ENCODE measurements at regions not wholly inside any gene's neighbourhood (a gene's known extent, or its start where the extent isn't known, plus 50 kb on each side); places are given as distances from the start of the nearest gene placed in this dataset.

DNA sequence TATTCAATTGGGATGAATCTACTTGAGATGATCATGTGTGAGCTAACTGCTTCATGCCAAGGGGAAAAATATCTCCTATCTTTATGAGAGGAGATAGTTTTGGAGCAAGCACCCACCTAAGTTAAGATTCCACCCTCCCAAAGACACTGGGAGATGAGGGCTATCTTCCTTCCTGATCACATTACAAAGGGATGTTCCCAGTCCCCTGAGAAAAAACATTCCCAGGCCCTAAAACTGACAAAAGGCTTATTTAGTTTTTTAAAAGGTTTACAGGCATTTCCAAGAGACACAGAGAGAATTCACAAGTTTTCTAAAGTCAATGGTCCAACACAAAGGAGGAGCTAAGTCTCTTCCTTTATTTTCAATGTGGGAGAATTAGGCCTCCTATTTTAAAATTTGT, 401.5 kb downstream of the FBXO15 start:
- DNase-seq (no peak), ATAC-seq (ENCODE audit: low read depth in 2 of 2) (no peak)
- Mint-ChIP-seq H3K4me3 (no peak overlapping the region), H3K27me3 (peaks cover 5% of the 10 kb centered on the region), H3K4me1 (no peaks in the 10 kb centered on the region), H3K9me3 (peaks cover 0 to 3% (median 0%) of the 10 kb centered on the region in 7 donors), H3K36me3 (no peaks in the 10 kb centered on the region), H3K27ac (no peak overlapping the region)
- Histone ChIP-seq H3K27me3 (ENCODE audit: control insufficient read depth, insufficient read depth, low read length) (no peaks in the 10 kb centered on the region), H3K27ac (ENCODE audit: insufficient read depth, low read length, poor library complexity, severe bottlenecking) (no peak overlapping the region), H3K4me3 (ENCODE audit: low read depth, low read length) (no peak overlapping the region), H3K4me1 (ENCODE audit: control insufficient read depth, insufficient read depth, low read length, poor library complexity, severe bottlenecking) (no peaks in the 10 kb centered on the region), H3K9me3 (ENCODE audit: control insufficient read depth in 2 of 2, low read length in 2 of 2) (no peaks in the 10 kb centered on the region), H3K36me3 (ENCODE audit: control insufficient read depth, insufficient read depth, low read length) (no peaks in the 10 kb centered on the region)

DNA sequence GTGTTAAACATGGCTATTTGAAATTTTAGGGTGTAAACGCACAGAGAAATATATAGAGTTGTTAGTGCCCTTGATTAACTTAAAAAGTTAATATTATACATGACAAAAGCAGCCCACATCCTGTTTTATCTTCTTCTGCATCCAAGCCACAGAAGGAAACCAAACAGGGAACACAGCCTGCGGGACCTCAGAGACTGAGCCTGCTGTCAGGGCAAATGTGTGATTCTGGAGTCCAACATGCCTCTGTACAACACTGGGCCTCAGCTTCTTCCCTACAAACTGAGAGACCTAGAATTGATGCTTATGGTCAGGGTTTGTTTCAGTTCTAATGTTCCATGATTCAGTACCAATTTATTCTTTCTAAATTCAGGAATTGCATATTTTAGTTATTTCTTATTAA, 404.7 kb downstream of the FBXO15 start:
- Histone ChIP-seq H3K4me3 (ENCODE audit: low read depth, low read length) (no peak overlapping the region), H3K36me3 (ENCODE audit: control insufficient read depth, insufficient read depth, low read length) (no peaks in the 10 kb centered on the region), H3K4me1 (ENCODE audit: control insufficient read depth, insufficient read depth, low read length, poor library complexity, severe bottlenecking) (no peaks in the 10 kb centered on the region), H3K27ac (ENCODE audit: insufficient read depth, low read length, poor library complexity, severe bottlenecking) (no peak overlapping the region), H3K9me3 (ENCODE audit: control insufficient read depth in 2 of 2, low read length in 2 of 2) (no peaks in the 10 kb centered on the region), H3K27me3 (ENCODE audit: control insufficient read depth, insufficient read depth, low read length) (no peaks in the 10 kb centered on the region)
- ATAC-seq (ENCODE audit: low read depth in 2 of 2) (no peak), DNase-seq (no peak)
- Mint-ChIP-seq H3K27ac (no peak overlapping the region), H3K27me3 (peaks cover 5% of the 10 kb centered on the region), H3K4me1 (no peaks in the 10 kb centered on the region), H3K36me3 (no peaks in the 10 kb centered on the region), H3K4me3 (no peak overlapping the region), H3K9me3 (peaks cover 0 to 6% (median 2%) of the 10 kb centered on the region in 7 donors)

DNA sequence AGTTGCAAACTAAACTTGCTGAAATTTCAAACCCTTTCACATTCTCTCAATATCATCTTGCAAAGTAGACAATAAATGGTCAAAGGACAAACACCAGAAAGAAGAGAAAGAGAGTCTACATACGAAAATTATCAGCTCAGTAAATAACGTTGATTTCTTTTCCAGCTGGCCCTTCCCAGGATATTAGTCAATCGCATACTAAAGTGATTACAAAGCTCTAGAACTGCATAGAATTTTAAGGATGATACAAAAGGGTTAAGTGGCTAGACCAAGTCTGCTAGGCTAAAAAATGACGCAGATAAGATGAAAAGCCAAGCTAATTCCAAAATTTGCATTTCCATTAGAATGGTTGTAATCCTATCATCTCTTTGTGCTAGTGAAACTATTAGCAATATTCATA, 405.7 kb downstream of the FBXO15 start:
- H3K4me3 Mint-ChIP-seq: no peak overlapping the region
- no peaks in the 10 kb centered on the region for H3K4me1 Mint-ChIP-seq
- DNase-seq (no peak), ATAC-seq (ENCODE audit: low read depth in 2 of 2) (no peak)
- H3K27me3 ChIP-seq (ENCODE audit: control insufficient read depth, insufficient read depth, low read length): no peaks in the 10 kb centered on the region
- no peaks in the 10 kb centered on the region for H3K36me3 ChIP-seq (ENCODE audit: control insufficient read depth, insufficient read depth, low read length)
- H3K27ac Mint-ChIP-seq: no peak overlapping the region
- H3K4me3 ChIP-seq (ENCODE audit: low read depth, low read length): no peak overlapping the region
- no peaks in the 10 kb centered on the region for H3K36me3 Mint-ChIP-seq
- H3K9me3 ChIP-seq (ENCODE audit: control insufficient read depth in 2 of 2, low read length in 2 of 2): no peaks in the 10 kb centered on the region
- peaks cover 5% of the 10 kb centered on the region for H3K27me3 Mint-ChIP-seq
- H3K9me3 Mint-ChIP-seq: peaks cover 0 to 10% (median 2%) of the 10 kb centered on the region in 7 donors
- H3K4me1 ChIP-seq (ENCODE audit: control insufficient read depth, insufficient read depth, low read length, poor library complexity, severe bottlenecking): no peaks in the 10 kb centered on the region
- H3K27ac ChIP-seq (ENCODE audit: insufficient read depth, low read length, poor library complexity, severe bottlenecking): no peak overlapping the region

DNA sequence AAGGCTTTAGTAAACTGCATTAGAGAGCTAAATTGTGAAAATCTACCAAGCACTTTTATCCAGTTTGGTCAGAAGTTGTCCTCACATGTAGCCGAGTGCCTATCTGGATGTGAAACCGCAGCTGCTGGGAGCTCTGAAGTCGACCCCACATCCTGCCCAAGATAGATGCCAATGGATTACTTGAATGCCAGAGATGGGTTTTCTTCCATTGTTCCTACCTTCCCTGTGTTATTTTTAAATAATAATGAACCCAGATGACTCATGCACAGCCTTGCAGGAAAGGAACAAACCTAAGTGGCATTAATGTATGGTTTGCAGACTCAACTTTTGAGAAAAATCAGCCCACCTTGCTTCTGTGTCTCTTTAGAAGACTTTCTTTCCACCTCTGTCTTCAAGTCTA, 408.5 kb downstream of the FBXO15 start:
- Mint-ChIP-seq H3K4me3 (no peak overlapping the region), H3K27ac (no peak overlapping the region), H3K4me1 (peaks cover 0 to 4% (median 0%) of the 10 kb centered on the region in 4 donors), H3K27me3 (peaks cover 5% of the 10 kb centered on the region), H3K9me3 (peaks cover 0 to 18% (median 2%) of the 10 kb centered on the region in 7 donors), H3K36me3 (no peaks in the 10 kb centered on the region)
- Histone ChIP-seq H3K4me1 (ENCODE audit: control insufficient read depth, insufficient read depth, low read length, poor library complexity, severe bottlenecking) (no peaks in the 10 kb centered on the region), H3K27me3 (ENCODE audit: control insufficient read depth, insufficient read depth, low read length) (no peaks in the 10 kb centered on the region), H3K27ac (ENCODE audit: insufficient read depth, low read length, poor library complexity, severe bottlenecking) (no peak overlapping the region), H3K9me3 (ENCODE audit: control insufficient read depth in 2 of 2, low read length in 2 of 2) (no peaks in the 10 kb centered on the region), H3K36me3 (ENCODE audit: control insufficient read depth, insufficient read depth, low read length) (no peaks in the 10 kb centered on the region), H3K4me3 (ENCODE audit: low read depth, low read length) (no peak overlapping the region)
- ATAC-seq (ENCODE audit: low read depth in 2 of 2): no peak
- no peak for DNase-seq

DNA sequence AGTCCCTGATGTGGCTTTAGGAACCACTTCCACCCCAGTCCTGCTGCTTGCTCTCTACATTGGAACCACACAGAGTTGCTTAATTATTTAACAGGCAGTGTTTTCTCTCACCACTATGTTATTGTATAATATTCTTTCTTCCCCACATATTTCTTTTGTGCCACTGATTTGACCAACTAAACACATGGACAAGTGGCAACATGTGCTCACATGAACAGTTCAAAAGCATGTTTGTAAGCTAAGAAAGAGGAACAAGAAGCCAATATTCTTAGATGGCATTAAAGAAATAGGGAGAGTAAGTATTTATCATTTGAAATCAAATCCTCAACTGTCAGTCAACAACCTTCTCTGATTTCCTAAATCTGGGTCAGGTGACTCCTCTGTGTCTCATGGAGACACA, 409.6 kb downstream of the FBXO15 start:
- Mint-ChIP-seq H3K36me3 (no peaks in the 10 kb centered on the region), H3K4me1 (peaks cover 0 to 4% (median 0%) of the 10 kb centered on the region in 4 donors), H3K9me3 (peaks cover 0 to 18% (median 0%) of the 10 kb centered on the region in 7 donors), H3K4me3 (no peak overlapping the region), H3K27me3 (peaks cover 5% of the 10 kb centered on the region), H3K27ac (no peak overlapping the region)
- no peaks in the 10 kb centered on the region for H3K9me3 ChIP-seq (ENCODE audit: control insufficient read depth in 2 of 2, low read length in 2 of 2)
- no peak overlapping the region for H3K27ac ChIP-seq (ENCODE audit: insufficient read depth, low read length, poor library complexity, severe bottlenecking)
- no peak overlapping the region for H3K4me3 ChIP-seq (ENCODE audit: low read depth, low read length)
- H3K36me3 ChIP-seq (ENCODE audit: control insufficient read depth, insufficient read depth, low read length): no peaks in the 10 kb centered on the region
- DNase-seq: no peak
- ATAC-seq (ENCODE audit: low read depth in 2 of 2): no peak
- H3K4me1 ChIP-seq (ENCODE audit: control insufficient read depth, insufficient read depth, low read length, poor library complexity, severe bottlenecking): no peaks in the 10 kb centered on the region
- no peaks in the 10 kb centered on the region for H3K27me3 ChIP-seq (ENCODE audit: control insufficient read depth, insufficient read depth, low read length)

DNA sequence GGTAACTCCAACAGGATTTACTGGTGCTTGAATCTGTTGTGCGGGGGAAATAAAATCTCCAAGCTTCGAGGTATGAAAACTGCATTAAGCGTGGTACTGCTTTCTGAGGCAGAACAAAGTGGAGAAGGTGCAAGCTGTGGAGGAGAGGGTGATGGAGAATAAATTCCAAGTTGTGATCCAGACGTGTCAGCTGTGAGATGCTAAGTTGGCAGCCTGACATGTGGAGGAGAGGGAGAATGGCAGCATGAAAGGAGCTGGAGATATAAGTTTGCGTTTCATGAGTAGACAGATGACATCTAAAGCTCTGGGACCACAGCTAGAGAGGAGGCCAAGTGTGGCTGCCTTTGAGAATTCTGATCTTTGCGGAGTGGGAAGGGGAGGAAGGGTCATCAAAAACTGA, 411.8 kb downstream of the FBXO15 start:
- no peak for ATAC-seq (ENCODE audit: low read depth in 2 of 2)
- Histone ChIP-seq H3K4me3 (ENCODE audit: low read depth, low read length) (no peak overlapping the region), H3K9me3 (ENCODE audit: control insufficient read depth in 2 of 2, low read length in 2 of 2) (no peaks in the 10 kb centered on the region), H3K36me3 (ENCODE audit: control insufficient read depth, insufficient read depth, low read length) (no peaks in the 10 kb centered on the region), H3K27ac (ENCODE audit: insufficient read depth, low read length, poor library complexity, severe bottlenecking) (no peak overlapping the region), H3K4me1 (ENCODE audit: control insufficient read depth, insufficient read depth, low read length, poor library complexity, severe bottlenecking) (no peaks in the 10 kb centered on the region), H3K27me3 (ENCODE audit: control insufficient read depth, insufficient read depth, low read length) (no peaks in the 10 kb centered on the region)
- Mint-ChIP-seq H3K4me3 (no peak overlapping the region), H3K36me3 (no peaks in the 10 kb centered on the region), H3K4me1 (peaks cover 0 to 4% (median 0%) of the 10 kb centered on the region in 4 donors), H3K27ac (no peak overlapping the region), H3K9me3 (peaks cover 2 to 22% (median 4%) of the 10 kb centered on the region in 7 donors), H3K27me3 (no peaks in the 10 kb centered on the region)
- DNase-seq: no peak

DNA sequence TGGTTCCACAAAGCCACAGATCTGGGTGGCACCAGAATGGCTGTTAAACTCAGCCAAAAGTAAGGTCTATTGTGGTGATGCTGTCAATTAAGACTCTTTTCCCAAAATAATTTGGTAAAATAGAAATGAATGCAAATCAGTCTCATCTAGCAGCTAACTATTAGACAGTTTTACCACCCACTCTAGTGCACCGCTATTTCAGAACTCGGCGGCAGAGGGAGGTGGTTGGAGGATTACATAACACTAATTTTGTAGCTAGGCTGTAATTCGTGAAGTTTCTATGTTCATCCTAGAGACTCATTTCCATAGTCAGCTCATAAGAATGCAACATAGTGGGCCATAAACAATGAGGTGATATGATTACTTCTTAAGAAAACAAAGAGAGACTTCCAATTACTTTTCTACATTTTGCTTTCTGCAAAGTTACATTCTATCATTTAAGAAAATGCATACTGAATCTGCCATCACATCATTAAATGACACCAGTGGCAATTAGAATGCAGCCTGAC, 413.8 kb downstream of the FBXO15 start:
- ATAC-seq (ENCODE audit: low read depth in 2 of 2) (no peak), DNase-seq (no peak)
- peaks cover 2 to 16% (median 6%) of the 10 kb centered on the region in 7 donors for H3K9me3 Mint-ChIP-seq
- Histone ChIP-seq H3K36me3 (ENCODE audit: control insufficient read depth, insufficient read depth, low read length) (no peaks in the 10 kb centered on the region), H3K9me3 (ENCODE audit: control insufficient read depth in 2 of 2, low read length in 2 of 2) (no peaks in the 10 kb centered on the region), H3K27ac (ENCODE audit: insufficient read depth, low read length, poor library complexity, severe bottlenecking) (no peak overlapping the region), H3K4me1 (ENCODE audit: control insufficient read depth, insufficient read depth, low read length, poor library complexity, severe bottlenecking) (no peaks in the 10 kb centered on the region), H3K27me3 (ENCODE audit: control insufficient read depth, insufficient read depth, low read length) (no peaks in the 10 kb centered on the region), H3K4me3 (ENCODE audit: low read depth, low read length) (no peak overlapping the region)
- no peak overlapping the region for H3K27ac Mint-ChIP-seq
- H3K36me3 Mint-ChIP-seq: no peaks in the 10 kb centered on the region
- peaks cover 0 to 4% (median 0%) of the 10 kb centered on the region in 4 donors for H3K4me1 Mint-ChIP-seq
- no peak overlapping the region for H3K4me3 Mint-ChIP-seq
- H3K27me3 Mint-ChIP-seq: no peaks in the 10 kb centered on the region

DNA sequence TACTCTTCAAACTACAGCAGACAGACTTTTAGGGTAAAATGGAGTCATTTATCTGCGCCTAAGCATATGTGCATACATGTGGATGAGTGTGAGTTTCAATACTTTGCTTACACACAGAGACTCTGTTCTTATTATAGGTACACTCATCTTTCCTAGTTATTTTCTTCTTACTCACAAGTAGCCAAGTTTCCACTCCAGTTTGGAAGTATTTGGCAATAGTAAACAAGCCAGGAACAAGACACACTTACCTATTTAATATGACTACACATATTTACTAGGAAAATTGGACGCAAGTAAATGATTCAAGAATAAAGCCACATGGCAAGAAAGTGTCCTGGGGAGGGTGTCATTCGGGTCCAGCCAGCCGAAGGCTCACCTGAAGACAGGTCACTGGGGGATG, 414.3 kb downstream of the FBXO15 start:
- no peaks in the 10 kb centered on the region for H3K27me3 ChIP-seq (ENCODE audit: control insufficient read depth, insufficient read depth, low read length)
- H3K9me3 ChIP-seq (ENCODE audit: control insufficient read depth in 2 of 2, low read length in 2 of 2): no peaks in the 10 kb centered on the region
- H3K27ac ChIP-seq (ENCODE audit: insufficient read depth, low read length, poor library complexity, severe bottlenecking): no peak overlapping the region
- DNase-seq (no peak), ATAC-seq (ENCODE audit: low read depth in 2 of 2) (no peak)
- no peaks in the 10 kb centered on the region for H3K27me3 Mint-ChIP-seq
- peaks cover 0 to 4% (median 0%) of the 10 kb centered on the region in 4 donors for H3K4me1 Mint-ChIP-seq
- no peaks in the 10 kb centered on the region for H3K4me1 ChIP-seq (ENCODE audit: control insufficient read depth, insufficient read depth, low read length, poor library complexity, severe bottlenecking)
- peaks cover 2 to 16% (median 6%) of the 10 kb centered on the region in 7 donors for H3K9me3 Mint-ChIP-seq
- H3K36me3 Mint-ChIP-seq: no peaks in the 10 kb centered on the region
- H3K27ac Mint-ChIP-seq: no peak overlapping the region
- no peak overlapping the region for H3K4me3 Mint-ChIP-seq
- H3K4me3 ChIP-seq (ENCODE audit: low read depth, low read length): no peak overlapping the region
- no peaks in the 10 kb centered on the region for H3K36me3 ChIP-seq (ENCODE audit: control insufficient read depth, insufficient read depth, low read length)
